DND-41 (cell line): ENCODE measurements at regions not wholly inside any gene's neighbourhood (a gene's known extent, or its start where the extent isn't known, plus 50 kb on each side); places are given as distances from the start of the nearest gene placed in this dataset.

ENCODE experiments used
- ATAC-seq: fragments of 200-7000 bp; cut with Tn5 transposase; 3 replicates; pipeline ENCODE4 v1.9.1; 2021; ENCODE audit warnings: low read depth; ENCODE audit not compliant: insufficient read depth
- DNase-seq: peaks from one replicate; pipeline ENCODE4 v3.0.0-alpha.2; 2020
- H2AFZ ChIP-seq: 2 replicates; pipeline ENCODE4 v1.6.0; 2012; ENCODE audit warnings: low read depth, low read length
- H3K27ac ChIP-seq: 2 replicates; pipeline ENCODE4 v1.5.1; 2012; ENCODE audit warnings: low read length, inconsistent platforms
- H3K27me3 ChIP-seq: fragments of 200-600 bp; sonication (generic); 2 replicates; pipeline ENCODE4 v1.6.0; 2012; ENCODE audit warnings: low read length, mild to moderate bottlenecking, inconsistent platforms; ENCODE audit not compliant: insufficient read depth, poor library complexity
- H3K36me3 ChIP-seq: 2 replicates; pipeline ENCODE4 v1.5.1; 2012; ENCODE audit warnings: low read length, inconsistent platforms; ENCODE audit not compliant: insufficient read depth
- H3K4me1 ChIP-seq: 2 replicates; pipeline ENCODE4 v1.5.1; 2012; ENCODE audit warnings: mild to moderate bottlenecking, low read length; ENCODE audit not compliant: insufficient read depth
- H3K4me2 ChIP-seq: 2 replicates; pipeline ENCODE4 v1.6.0; 2012; ENCODE audit warnings: mild to moderate bottlenecking, moderate library complexity, low read length, inconsistent platforms; ENCODE audit not compliant: insufficient read depth
- H3K4me3 ChIP-seq, 2 experiments: fragments of 200-600 bp in 1 of 2; shearing (Covaris generic) in 1 of 2; 2 replicates each; pipeline ENCODE4 v1.5.1; 2012 to 2016; ENCODE audit warnings: inconsistent platforms in 2 of 2, low read length in 2 of 2, mild to moderate bottlenecking in 2 of 2, low read depth in 1 of 2, moderate library complexity in 1 of 2
- H3K79me2 ChIP-seq: 2 replicates; pipeline ENCODE4 v1.6.0; 2012; ENCODE audit warnings: low read length, inconsistent platforms; ENCODE audit not compliant: insufficient read depth
- H3K9ac ChIP-seq: 2 replicates; pipeline ENCODE4 v1.6.0; 2012; ENCODE audit warnings: low read depth, mild to moderate bottlenecking, inconsistent platforms, low read length, moderate library complexity
- H3K9me3 ChIP-seq: 2 replicates; pipeline ENCODE4 v1.5.1; 2012; ENCODE audit warnings: low read length, moderate library complexity, mild to moderate bottlenecking, inconsistent platforms; ENCODE audit not compliant: insufficient read depth, severe bottlenecking
- H4K20me1 ChIP-seq: 2 replicates; pipeline ENCODE4 v1.6.0; 2012; ENCODE audit warnings: low read length; ENCODE audit not compliant: insufficient read depth
- CTCF ChIP-seq: IDR thresholded peaks from 2 replicates; pipeline ENCODE4 v1.5.1; 2012; ENCODE audit warnings: borderline replicate concordance, low read length, moderate library complexity, mild to moderate bottlenecking; ENCODE audit not compliant: poor library complexity, severe bottlenecking; ENCODE audit errors: extremely low read depth
- EZH2 ChIP-seq: IDR thresholded peaks from 3 replicates; pipeline ENCODE4 v1.6.1; 2012; ENCODE audit warnings: borderline replicate concordance, low read depth, mild to moderate bottlenecking, moderate library complexity, low read length, inconsistent platforms; ENCODE audit not compliant: severe bottlenecking

GRCh38 chr16:86189934-86190333 lies 291.0 kb downstream of the IRF8 start:
- Histone ChIP-seq H2AFZ (no peak overlapping the region), H3K27me3 (peaks cover 14% of the 10 kb centered on the region), H3K4me3 (no peak overlapping the region), H3K79me2 (no peaks in the 10 kb centered on the region), H3K27ac (no peak overlapping the region), H4K20me1 (no peaks in the 10 kb centered on the region), H3K4me2 (no peak overlapping the region), H3K4me1 (no peaks in the 10 kb centered on the region), H3K36me3 (no peaks in the 10 kb centered on the region), H3K9me3 (no peaks in the 10 kb centered on the region), H3K9ac (no peak overlapping the region)
- no peak for TF ChIP-seq EZH2
- TF ChIP-seq CTCF = no peak
- ATAC-seq = no peak
- no peak for DNase-seq

- Histone ChIP-seq H2AFZ (no peak overlapping the region), H3K9me3 (no peaks in the 10 kb centered on the region), H3K27ac (no peak overlapping the region), H4K20me1 (no peaks in the 10 kb centered on the region), H3K27me3 (peaks cover 26% of the 10 kb centered on the region), H3K79me2 (no peaks in the 10 kb centered on the region), H3K4me1 (no peaks in the 10 kb centered on the region), H3K9ac (no peak overlapping the region), H3K36me3 (no peaks in the 10 kb centered on the region), H3K4me3 (no peak overlapping the region), H3K4me2 (no peak overlapping the region)
- ATAC-seq (no peak), DNase-seq (no peak)
- no peak for TF ChIP-seq CTCF
- TF ChIP-seq EZH2 = no peak
Measured at GRCh38 chr16:86191663-86192062, 292.7 kb downstream of the IRF8 start.

GRCh38 chr16:86193528-86194193 lies 294.7 kb downstream of the IRF8 start:
- H3K9me3 ChIP-seq = no peaks in the 10 kb centered on the region
- H3K79me2 ChIP-seq = no peaks in the 10 kb centered on the region
- H4K20me1 ChIP-seq = no peaks in the 10 kb centered on the region
- H3K4me3 ChIP-seq = no peak overlapping the region
- ATAC-seq (no peak), DNase-seq (no peak)
- no peak overlapping the region for H3K4me2 ChIP-seq
- no peaks in the 10 kb centered on the region for H3K36me3 ChIP-seq
- H3K4me1 ChIP-seq = no peaks in the 10 kb centered on the region
- H3K9ac ChIP-seq = no peak overlapping the region
- H3K27ac ChIP-seq = no peak overlapping the region
- no peak for TF ChIP-seq EZH2
- no peak for TF ChIP-seq CTCF
- peaks cover 40% of the 10 kb centered on the region for H3K27me3 ChIP-seq
- no peak overlapping the region for H2AFZ ChIP-seq
